GM12891 (cell line): ENCODE measurements at regions not wholly inside any gene's neighbourhood (a gene's known extent, or its start where the extent isn't known, plus 50 kb on each side); places are given as distances from the start of the nearest gene placed in this dataset.

Experiments used
- DNase-seq: peaks from one replicate; pipeline ENCODE4 v3.0.0; 2011; ENCODE audit warnings: low spot score; ENCODE audit not compliant: insufficient read length
- FAIRE-seq: peaks from 2 replicates; lab custom pipeline; 2011; peaks lifted over from hg19 to GRCh38; lab: Jason Lieb, UNC
- PAX5 ChIP-seq: IDR thresholded peaks from 2 replicates; pipeline ENCODE4 v1.6.1; 2011; ENCODE audit warnings: low read length, moderate library complexity, mild to moderate bottlenecking; ENCODE audit not compliant: insufficient read depth, severe bottlenecking
- POLR2A ChIP-seq: IDR thresholded peaks from 2 replicates; pipeline ENCODE4 v1.6.1; 2011; ENCODE audit warnings: low read depth, low read length, control low read depth
- POLR2AphosphoS5 ChIP-seq: IDR thresholded peaks from 2 replicates; pipeline ENCODE4 v1.6.1; 2011; ENCODE audit warnings: low read depth, low read length, control low read depth
- POU2F2 ChIP-seq: IDR thresholded peaks from 2 replicates; pipeline ENCODE4 v1.6.1; 2011; ENCODE audit warnings: low read depth, mild to moderate bottlenecking, control low read depth, low read length, moderate library complexity
- SPI1 ChIP-seq: IDR thresholded peaks from 2 replicates; pipeline ENCODE4 v1.6.1; 2011; ENCODE audit warnings: low read depth, low read length, control low read depth
- TAF1 ChIP-seq: IDR thresholded peaks from 2 replicates; pipeline ENCODE4 v1.6.1; 2011; ENCODE audit warnings: low read depth, low read length, control low read depth

DNA sequence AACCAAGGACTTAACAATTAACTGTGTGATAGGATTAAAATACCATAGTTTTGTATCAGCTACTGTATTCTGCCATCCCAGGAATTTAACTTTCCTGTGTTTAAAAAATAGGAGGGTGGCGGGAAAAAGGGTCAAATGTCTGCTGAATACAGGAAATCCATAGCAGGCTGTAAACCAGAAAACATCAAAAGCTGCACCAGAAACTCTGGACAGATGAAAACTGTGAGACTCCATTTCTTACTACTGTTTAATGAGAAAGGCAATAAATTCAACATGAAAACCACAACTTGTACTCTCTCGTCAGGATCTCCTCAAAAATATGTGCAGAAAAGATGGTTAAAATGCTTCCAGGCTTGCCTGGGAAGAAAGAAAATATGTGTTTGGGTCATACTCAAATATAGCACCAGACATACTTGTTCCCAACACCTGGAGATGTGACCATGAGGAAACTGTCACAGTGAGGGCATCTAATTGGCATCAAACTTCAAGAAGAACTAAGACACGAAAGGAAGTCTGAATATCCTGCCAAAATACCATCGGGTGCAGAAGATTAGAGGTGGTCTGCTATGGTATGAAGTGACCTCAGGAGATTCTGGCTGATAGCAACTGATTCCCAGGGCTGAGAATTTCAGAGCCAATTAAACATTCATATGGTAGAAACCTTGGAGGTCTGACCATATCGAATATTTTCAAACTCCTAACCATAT, 164.7 kb upstream of the TARS1 start:
- no peak for TF ChIP-seq POU2F2
- TF ChIP-seq POLR2AphosphoS5, result no peak
- no peak for TF ChIP-seq POLR2A
- TF ChIP-seq TAF1, result no peak
- no peak for TF ChIP-seq SPI1
- TF ChIP-seq PAX5, result no peak
- FAIRE-seq (no peak), DNase-seq (no peak)

DNA sequence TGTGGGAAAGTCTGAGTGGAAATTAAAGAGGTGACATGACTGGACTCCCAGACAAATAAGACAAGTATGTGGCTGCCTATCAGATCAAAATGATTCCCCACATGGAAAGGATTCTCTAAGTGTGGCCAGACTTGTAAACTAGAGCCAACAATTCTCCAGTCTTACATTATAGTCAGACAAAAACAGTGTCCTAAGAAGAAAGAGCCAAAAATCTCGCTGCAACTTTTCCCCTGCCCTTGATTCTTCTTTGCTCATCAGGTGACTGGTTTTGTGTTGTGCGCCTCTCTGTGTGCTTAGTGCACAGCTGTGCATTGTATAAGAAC, 164.2 kb upstream of the TARS1 start:
- FAIRE-seq (no peak), DNase-seq (no peak)
- TF ChIP-seq POU2F2, result no peak
- TF ChIP-seq POLR2A, result no peak
- TF ChIP-seq SPI1, result no peak
- TF ChIP-seq PAX5, result no peak
- no peak for TF ChIP-seq TAF1
- TF ChIP-seq POLR2AphosphoS5, result no peak

DNA sequence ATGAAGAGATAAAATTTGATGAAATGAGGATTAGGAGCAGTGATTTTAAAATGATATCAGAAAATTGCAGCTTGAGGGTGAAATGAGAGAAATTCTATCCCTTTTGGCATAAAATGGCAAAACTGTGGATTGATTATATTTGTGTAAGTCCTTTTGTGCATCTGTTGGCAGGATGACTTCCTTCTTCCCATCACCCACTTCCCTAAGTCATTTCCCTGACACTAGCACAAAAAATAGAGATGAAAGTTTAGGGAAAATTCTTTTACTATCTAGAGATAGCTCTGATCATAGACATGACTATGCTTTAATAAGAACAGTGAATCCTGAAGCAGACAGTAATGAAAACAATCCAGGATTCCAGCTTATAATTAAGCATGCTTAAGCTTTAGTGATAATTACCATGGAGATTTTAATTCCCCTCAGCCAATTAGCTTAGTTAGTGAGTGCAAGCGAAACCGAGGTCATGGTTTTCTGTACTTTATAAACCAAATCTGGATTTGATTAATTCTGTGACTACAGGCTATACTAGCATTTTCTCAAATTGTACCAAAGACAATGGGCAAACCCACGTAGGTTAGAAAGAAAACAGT, 163.6 kb upstream of the TARS1 start:
- FAIRE-seq (no peak), DNase-seq (no peak)
- TF ChIP-seq POLR2AphosphoS5 (no peak), PAX5 (no peak), POU2F2 (no peak), TAF1 (no peak), SPI1 (no peak), POLR2A (no peak)

DNA sequence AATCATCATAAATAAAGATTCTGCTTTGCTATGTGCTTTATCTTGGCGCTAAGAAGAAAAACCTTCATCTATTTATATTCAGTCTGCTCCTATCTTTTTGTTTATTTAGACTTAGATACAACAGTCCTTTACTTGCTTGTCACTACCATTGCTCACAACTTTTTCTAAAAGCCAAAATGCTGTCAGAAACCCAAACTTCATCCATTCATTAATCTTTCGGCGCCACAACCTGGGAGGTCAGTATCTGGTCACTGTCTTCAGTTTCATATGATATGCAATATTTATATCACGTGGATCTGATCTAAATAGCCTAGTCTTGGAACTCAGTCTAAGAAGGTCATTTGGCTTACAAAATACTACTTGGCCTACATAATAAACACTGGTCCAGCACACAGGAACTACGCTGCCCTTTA, 159.3 kb upstream of the TARS1 start:
- no peak for TF ChIP-seq POU2F2
- TF ChIP-seq PAX5, result no peak
- TF ChIP-seq TAF1, result no peak
- no peak for TF ChIP-seq SPI1
- no peak for TF ChIP-seq POLR2A
- TF ChIP-seq POLR2AphosphoS5, result no peak
- no peak for DNase-seq
- FAIRE-seq, result no peak

DNA sequence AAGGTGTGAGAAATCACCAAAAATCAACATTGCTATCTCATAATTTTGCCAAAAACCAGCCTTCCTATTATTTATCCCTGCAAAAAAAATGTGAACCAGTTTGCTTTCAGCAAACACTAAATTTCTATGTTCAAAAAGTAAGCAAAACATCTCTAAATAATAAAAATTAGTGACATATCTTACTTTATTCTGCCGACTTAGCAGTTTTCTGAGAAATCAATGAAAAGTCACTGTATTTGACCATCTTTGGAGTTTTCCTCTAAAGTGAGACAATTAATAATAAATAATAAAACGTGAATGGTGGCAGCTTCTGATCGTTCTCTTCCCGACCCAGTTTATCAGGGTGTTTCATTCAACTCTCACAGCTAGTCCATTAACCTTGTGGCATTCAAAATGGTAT, 158.6 kb upstream of the TARS1 start:
- FAIRE-seq (no peak), DNase-seq (no peak)
- TF ChIP-seq PAX5 (no peak), SPI1 (no peak), POLR2A (no peak), TAF1 (no peak)

DNA sequence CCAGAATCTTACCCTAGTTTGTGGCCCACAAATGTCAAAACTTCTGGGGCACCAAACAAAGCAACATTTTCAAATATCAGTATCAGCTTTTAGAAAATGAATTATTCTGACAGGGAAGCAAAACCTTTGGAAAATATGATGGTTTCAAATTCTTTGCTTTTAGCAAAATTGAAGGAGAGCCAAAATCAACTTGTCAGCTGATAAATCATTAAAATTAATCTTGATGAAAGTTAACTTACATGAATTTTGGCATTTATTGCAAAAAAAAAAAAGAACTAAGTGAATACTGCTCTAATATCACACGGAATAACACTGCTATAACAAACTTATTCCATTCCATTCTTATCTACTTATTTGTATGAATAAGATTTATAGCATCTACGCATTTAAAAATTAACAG, 158.1 kb upstream of the TARS1 start:
- TF ChIP-seq POLR2A, result no peak
- TF ChIP-seq POU2F2, result no peak
- TF ChIP-seq PAX5, result no peak
- no peak for TF ChIP-seq SPI1
- TF ChIP-seq POLR2AphosphoS5, result no peak
- TF ChIP-seq TAF1, result no peak
- FAIRE-seq, result no peak
- no peak for DNase-seq

DNA sequence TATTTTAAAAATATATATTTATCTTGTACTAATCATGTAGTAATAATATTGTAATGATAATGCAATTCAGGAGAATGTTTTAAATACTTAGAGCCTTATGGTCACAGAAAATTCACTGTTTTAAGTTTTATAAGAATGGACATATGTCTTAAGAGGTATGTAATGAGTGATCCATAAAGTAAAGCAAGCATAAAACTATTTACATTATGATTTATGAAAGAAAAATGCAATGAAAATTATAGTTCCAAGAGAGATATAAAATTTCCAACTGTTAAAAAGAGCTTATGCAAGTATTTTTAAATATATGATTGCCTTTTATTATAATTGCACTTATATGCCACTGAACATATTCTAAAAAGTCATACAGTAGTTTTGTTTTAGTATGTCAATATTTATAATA, 157.5 kb upstream of the TARS1 start:
- DNase-seq (no peak), FAIRE-seq (no peak)
- TF ChIP-seq POLR2A (no peak), PAX5 (no peak), SPI1 (no peak), POU2F2 (no peak), POLR2AphosphoS5 (no peak), TAF1 (no peak)

DNA sequence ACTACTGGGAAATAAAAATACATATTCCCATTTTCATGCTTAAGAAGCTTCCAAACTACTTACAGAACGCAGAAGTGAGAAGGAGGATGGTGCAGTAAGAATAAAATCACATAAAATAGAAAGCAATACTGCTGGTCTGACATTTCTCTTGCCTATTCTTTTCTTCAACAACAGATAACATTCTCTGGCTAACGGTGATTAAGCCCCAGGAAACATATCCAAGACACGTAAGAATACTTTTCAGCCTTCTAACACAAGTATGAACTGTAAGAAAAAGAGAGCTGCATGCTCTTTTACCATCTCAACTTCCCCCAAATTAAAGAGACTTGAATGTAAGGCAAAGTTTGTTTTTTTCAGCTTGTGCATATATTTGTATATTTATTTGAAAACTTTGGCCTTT, 156.1 kb upstream of the TARS1 start:
- TF ChIP-seq POLR2A, result no peak
- no peak for TF ChIP-seq TAF1
- no peak for TF ChIP-seq POLR2AphosphoS5
- no peak for TF ChIP-seq SPI1
- DNase-seq (no peak), FAIRE-seq (no peak)

DNA sequence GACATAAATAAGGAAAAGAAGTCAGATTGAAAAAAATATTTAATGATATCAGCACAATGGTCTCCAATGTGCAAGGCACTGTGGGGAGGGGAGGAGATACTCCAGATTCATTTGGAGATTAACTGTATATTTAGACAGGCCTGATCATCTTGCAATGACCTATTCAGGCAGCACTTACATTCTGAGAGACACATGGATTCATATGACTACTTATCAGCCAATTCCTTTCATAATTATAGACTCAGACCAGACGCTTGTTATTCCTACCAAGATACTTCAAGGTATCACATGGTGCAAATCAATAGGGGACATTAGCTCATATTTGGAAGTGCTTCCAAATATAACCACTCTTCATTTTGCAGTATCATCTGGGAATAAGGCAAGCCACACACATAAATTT, 153.5 kb upstream of the TARS1 start:
- no peak for FAIRE-seq
- TF ChIP-seq POLR2AphosphoS5, result no peak
- TF ChIP-seq POU2F2, result no peak
- no peak for DNase-seq

DNA sequence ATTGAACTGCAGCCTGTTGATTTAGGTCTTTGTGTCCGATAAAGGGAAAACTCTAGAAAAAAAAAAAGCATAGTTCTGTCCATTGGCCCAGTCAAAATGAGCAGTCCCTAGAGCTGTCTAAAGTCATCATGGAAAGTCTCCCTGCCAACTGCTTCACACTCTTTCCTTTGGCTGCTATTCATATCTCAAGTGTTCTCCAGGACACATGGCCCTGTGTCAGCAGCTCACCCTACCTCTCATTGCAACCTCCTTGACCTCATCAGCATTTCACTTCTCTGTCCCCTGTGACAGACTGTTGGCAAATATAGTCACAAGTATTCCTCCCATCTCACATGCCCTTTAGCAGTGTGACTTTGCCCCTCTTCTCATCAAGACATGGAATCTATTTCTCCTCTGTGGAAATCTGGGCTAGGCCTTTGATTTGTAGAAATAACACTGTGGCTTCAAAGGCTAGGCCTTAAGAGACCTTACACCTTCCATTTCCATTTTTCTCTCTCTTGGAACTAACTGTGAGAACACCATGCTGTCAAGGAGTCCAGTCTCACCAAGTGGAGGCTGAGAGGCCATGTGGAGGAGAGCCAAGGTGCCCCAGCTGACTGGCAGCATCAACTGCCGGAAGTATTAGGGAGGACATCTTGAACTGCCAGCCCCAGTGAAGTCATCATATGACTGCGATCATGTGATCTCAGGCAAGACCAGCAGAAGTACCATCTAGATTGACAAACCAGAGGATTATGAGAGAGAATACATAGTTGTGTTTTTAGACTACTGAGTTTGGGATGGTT, 149.4 kb upstream of the TARS1 start:
- FAIRE-seq (no peak), DNase-seq (no peak)
- no peak for TF ChIP-seq POU2F2
- no peak for TF ChIP-seq PAX5
- TF ChIP-seq POLR2A, result no peak
- no peak for TF ChIP-seq POLR2AphosphoS5
- TF ChIP-seq SPI1, result no peak
- TF ChIP-seq TAF1, result no peak
